ENCODE measurements at regions not wholly inside any gene's neighbourhood (a gene's known extent, or its start where the extent isn't known, plus 50 kb on each side); places are given as distances from the start of the nearest gene placed in this dataset.

DNA sequence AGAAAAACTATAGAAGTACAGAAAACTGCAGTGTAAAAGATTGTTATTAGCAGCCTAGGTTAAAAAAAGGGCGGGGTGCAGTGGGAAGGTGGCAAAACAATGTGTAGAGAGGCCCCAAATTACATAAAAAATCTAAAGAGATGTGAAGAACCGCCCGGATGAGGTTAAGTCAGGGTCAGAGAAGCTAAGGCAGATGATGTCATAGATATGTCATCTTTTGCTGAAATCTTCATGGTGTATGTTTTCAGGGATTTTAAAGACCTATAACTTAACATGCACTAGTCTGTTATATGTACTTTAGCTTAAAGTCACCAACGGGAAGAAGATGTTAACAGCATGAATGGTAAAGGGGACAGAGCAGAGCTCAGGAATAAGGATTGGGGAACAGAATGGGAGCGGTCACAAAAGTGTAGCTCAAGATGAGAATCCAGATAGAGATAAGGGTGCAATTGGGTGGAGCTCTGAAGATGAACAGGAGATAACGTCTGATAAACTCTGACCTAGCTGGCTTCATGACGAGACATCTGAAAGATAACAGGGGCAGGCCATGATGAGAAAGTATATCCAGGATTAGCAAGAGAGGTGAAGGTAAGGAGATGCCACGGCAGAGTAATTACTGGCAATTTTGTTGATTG lies 83.4 kb downstream of the TFAP2A start:
- Histone ChIP-seq H4K20me1 (ENCODE audit: insufficient read depth) (no peaks in the 10 kb centered on the region), H3K27me3 (ENCODE audit: insufficient read depth, low read length) (no peaks in the 10 kb centered on the region), H3K79me2 (ENCODE audit: insufficient read depth, low read length) (no peaks in the 10 kb centered on the region), H3K27ac (ENCODE audit: low read depth, low read length) (no peak overlapping the region), H2AFZ (ENCODE audit: low read depth, low read length, poor library complexity, severe bottlenecking) (no peak overlapping the region), H3K9ac (ENCODE audit: low read length) (no peak overlapping the region), H3K9me3 (ENCODE audit: control insufficient read depth in 1 of 2, insufficient read depth in 1 of 2, low read depth in 1 of 2, low read length in 2 of 2) (no peaks in the 10 kb centered on the region), H3K4me3 (replicated peaks in 1 of 2; ENCODE audit: low read depth in 1 of 2, low read length in 2 of 2) (no peak overlapping the region), H3K4me2 (ENCODE audit: low read length) (no peak overlapping the region), H3K36me3 (ENCODE audit: control insufficient read depth in 1 of 2, insufficient read depth in 2 of 2, low read length in 2 of 2) (no peaks in the 10 kb centered on the region), H3K9me2 (ENCODE audit: insufficient read depth) (no peaks in the 10 kb centered on the region), H3K4me1 (ENCODE audit: control insufficient read depth in 1 of 2, insufficient read depth in 2 of 2, low read length in 2 of 2) (no peaks in the 10 kb centered on the region)
- TF ChIP-seq TCF7L2 (IDR thresholded peaks at IDR 0.05; ENCODE audit: borderline replicate concordance, extremely low read depth, insufficient read depth, insufficient read length) = no peak
- TF ChIP-seq CEBPB (IDR thresholded peaks at IDR 0.05; ENCODE audit: low read depth) = no peak
- TF ChIP-seq, protein P1, sequence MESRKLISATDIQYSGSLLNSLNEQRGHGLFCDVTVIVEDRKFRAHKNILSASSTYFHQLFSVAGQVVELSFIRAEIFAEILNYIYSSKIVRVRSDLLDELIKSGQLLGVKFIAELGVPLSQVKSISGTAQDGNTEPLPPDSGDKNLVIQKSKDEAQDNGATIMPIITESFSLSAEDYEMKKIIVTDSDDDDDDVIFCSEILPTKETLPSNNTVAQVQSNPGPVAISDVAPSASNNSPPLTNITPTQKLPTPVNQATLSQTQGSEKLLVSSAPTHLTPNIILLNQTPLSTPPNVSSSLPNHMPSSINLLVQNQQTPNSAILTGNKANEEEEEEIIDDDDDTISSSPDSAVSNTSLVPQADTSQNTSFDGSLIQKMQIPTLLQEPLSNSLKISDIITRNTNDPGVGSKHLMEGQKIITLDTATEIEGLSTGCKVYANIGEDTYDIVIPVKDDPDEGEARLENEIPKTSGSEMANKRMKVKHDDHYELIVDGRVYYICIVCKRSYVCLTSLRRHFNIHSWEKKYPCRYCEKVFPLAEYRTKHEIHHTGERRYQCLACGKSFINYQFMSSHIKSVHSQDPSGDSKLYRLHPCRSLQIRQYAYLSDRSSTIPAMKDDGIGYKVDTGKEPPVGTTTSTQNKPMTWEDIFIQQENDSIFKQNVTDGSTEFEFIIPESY (IDR thresholded peaks at IDR 0.05; ENCODE audit: extremely low read depth, insufficient replicate concordance, low read length) = no peak
- TF ChIP-seq RAD21 (IDR thresholded peaks at IDR 0.05; ENCODE audit: low read depth) = no peak
- TF ChIP-seq ELF1 (IDR thresholded peaks at IDR 0.05; ENCODE audit: borderline replicate concordance, low read depth) = no peak
- TF ChIP-seq SRF (IDR thresholded peaks at IDR 0.05; ENCODE audit: low read depth) = no peak
- TF ChIP-seq, protein P2, sequence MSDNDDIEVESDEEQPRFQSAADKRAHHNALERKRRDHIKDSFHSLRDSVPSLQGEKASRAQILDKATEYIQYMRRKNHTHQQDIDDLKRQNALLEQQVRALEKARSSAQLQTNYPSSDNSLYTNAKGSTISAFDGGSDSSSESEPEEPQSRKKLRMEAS (IDR thresholded peaks at IDR 0.05) = no peak
- TF ChIP-seq, protein P3, sequence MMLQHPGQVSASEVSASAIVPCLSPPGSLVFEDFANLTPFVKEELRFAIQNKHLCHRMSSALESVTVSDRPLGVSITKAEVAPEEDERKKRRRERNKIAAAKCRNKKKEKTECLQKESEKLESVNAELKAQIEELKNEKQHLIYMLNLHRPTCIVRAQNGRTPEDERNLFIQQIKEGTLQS (IDR thresholded peaks at IDR 0.05) = no peak
- TF ChIP-seq, protein P4, sequence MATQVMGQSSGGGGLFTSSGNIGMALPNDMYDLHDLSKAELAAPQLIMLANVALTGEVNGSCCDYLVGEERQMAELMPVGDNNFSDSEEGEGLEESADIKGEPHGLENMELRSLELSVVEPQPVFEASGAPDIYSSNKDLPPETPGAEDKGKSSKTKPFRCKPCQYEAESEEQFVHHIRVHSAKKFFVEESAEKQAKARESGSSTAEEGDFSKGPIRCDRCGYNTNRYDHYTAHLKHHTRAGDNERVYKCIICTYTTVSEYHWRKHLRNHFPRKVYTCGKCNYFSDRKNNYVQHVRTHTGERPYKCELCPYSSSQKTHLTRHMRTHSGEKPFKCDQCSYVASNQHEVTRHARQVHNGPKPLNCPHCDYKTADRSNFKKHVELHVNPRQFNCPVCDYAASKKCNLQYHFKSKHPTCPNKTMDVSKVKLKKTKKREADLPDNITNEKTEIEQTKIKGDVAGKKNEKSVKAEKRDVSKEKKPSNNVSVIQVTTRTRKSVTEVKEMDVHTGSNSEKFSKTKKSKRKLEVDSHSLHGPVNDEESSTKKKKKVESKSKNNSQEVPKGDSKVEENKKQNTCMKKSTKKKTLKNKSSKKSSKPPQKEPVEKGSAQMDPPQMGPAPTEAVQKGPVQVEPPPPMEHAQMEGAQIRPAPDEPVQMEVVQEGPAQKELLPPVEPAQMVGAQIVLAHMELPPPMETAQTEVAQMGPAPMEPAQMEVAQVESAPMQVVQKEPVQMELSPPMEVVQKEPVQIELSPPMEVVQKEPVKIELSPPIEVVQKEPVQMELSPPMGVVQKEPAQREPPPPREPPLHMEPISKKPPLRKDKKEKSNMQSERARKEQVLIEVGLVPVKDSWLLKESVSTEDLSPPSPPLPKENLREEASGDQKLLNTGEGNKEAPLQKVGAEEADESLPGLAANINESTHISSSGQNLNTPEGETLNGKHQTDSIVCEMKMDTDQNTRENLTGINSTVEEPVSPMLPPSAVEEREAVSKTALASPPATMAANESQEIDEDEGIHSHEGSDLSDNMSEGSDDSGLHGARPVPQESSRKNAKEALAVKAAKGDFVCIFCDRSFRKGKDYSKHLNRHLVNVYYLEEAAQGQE (IDR thresholded peaks at IDR 0.05; ENCODE audit: low read depth) = no peak
- TF ChIP-seq ZFX (IDR thresholded peaks at IDR 0.05) = no peak
- TF ChIP-seq CBX3 (IDR thresholded peaks at IDR 0.05; ENCODE audit: low read depth) = no peak
- no peak for TF ChIP-seq EGR1 (IDR thresholded peaks at IDR 0.05; ENCODE audit: low read depth)
- ChIA-PET CTCF (no interaction called here), POLR2A (no interaction called here), RAD21 (ENCODE audit: low non-redundant PET in 1 of 2, low total read pairs in 2 of 2, uncharacterized antibody in 2 of 2, unreplicated experiment in 2 of 2) (no interaction called here)
- DNase-seq (ENCODE audit: low read depth, low spot score) (no peak), ATAC-seq (no peak)
- BruUV-seq (replicated peaks) = no TSS peak
- intact Hi-C loops (cut with micrococcal nuclease) = no loop called here
